ENCODE measurements at regions not wholly inside any gene's neighbourhood (a gene's known extent, or its start where the extent isn't known, plus 50 kb on each side); places are given as distances from the start of the nearest gene placed in this dataset.

DNA sequence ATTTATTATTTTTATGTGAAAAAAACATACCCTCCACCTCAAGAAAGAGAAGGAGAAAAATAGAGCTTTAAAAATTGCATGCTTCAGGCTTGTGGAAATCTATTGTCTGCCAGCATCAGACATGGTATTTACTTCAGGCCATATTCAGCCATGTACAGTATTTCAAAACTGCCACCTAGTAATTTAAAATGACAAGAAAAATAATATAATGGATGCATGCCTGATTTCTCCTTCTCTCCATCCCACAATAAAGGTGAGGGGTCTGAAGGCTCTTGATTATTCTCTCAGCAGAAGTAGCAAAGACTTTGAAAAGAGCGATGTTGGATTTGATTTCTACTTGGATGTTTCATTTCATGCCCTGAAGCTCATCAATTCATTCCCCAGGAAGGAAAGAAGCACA lies 250.7 kb downstream of the TBC1D4 start:
- Histone ChIP-seq H3K9ac (ENCODE audit: insufficient read depth, low read length) (no peak overlapping the region), H3K9me3 (ENCODE audit: control insufficient read depth, insufficient read depth, low read depth, low read length) (no peaks in the 10 kb centered on the region), H3K79me2 (ENCODE audit: control insufficient read depth, insufficient read depth, low read length) (no peaks in the 10 kb centered on the region), H4K20me1 (ENCODE audit: control insufficient read depth, extremely low read depth, insufficient read depth, low read length) (no peaks in the 10 kb centered on the region), H3K27ac (ENCODE audit: insufficient read depth, low read length) (no peak overlapping the region), H3K27me3 (ENCODE audit: control insufficient read depth, insufficient read depth, low read length) (no peaks in the 10 kb centered on the region), H2AFZ (ENCODE audit: low read length) (no peak overlapping the region), H3K36me3 (ENCODE audit: control insufficient read depth, insufficient read depth, low read length) (no peaks in the 10 kb centered on the region), H3K4me3 (replicated peaks in 1 of 4; ENCODE audit: control extremely low read depth in 1 of 4, insufficient read depth in 1 of 4, low read depth in 3 of 4, low read length in 4 of 4) (no peak overlapping the region), H3K4me2 (ENCODE audit: extremely low read depth, insufficient read depth, low read length) (no peak overlapping the region), H3K4me1 (ENCODE audit: control insufficient read depth, extremely low read depth, insufficient read depth, low read length) (no peaks in the 10 kb centered on the region)
- no peak for TF ChIP-seq EZH2 (IDR thresholded peaks at IDR 0.05; ENCODE audit: low read length, missing control alignments)
- TF ChIP-seq, protein P1, sequence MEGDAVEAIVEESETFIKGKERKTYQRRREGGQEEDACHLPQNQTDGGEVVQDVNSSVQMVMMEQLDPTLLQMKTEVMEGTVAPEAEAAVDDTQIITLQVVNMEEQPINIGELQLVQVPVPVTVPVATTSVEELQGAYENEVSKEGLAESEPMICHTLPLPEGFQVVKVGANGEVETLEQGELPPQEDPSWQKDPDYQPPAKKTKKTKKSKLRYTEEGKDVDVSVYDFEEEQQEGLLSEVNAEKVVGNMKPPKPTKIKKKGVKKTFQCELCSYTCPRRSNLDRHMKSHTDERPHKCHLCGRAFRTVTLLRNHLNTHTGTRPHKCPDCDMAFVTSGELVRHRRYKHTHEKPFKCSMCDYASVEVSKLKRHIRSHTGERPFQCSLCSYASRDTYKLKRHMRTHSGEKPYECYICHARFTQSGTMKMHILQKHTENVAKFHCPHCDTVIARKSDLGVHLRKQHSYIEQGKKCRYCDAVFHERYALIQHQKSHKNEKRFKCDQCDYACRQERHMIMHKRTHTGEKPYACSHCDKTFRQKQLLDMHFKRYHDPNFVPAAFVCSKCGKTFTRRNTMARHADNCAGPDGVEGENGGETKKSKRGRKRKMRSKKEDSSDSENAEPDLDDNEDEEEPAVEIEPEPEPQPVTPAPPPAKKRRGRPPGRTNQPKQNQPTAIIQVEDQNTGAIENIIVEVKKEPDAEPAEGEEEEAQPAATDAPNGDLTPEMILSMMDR (conservative IDR thresholded peaks at IDR 0.05 in 1 of 2, IDR thresholded peaks at IDR 0.05 in 1 of 2; ENCODE audit: low read depth in 1 of 2, low read length in 2 of 2) = no peak
- no peak for DNase-seq (ENCODE audit: low read depth in 2 of 2)

- Histone ChIP-seq H3K27ac (ENCODE audit: insufficient read depth, low read length) (no peak overlapping the region), H3K27me3 (ENCODE audit: control insufficient read depth, insufficient read depth, low read length) (no peaks in the 10 kb centered on the region), H3K79me2 (ENCODE audit: control insufficient read depth, insufficient read depth, low read length) (no peaks in the 10 kb centered on the region), H3K4me1 (ENCODE audit: control insufficient read depth, extremely low read depth, insufficient read depth, low read length) (no peaks in the 10 kb centered on the region), H3K36me3 (ENCODE audit: control insufficient read depth, insufficient read depth, low read length) (no peaks in the 10 kb centered on the region), H2AFZ (ENCODE audit: low read length) (no peak overlapping the region), H3K4me2 (ENCODE audit: extremely low read depth, insufficient read depth, low read length) (no peak overlapping the region), H3K9me3 (ENCODE audit: control insufficient read depth, insufficient read depth, low read depth, low read length) (no peaks in the 10 kb centered on the region), H4K20me1 (ENCODE audit: control insufficient read depth, extremely low read depth, insufficient read depth, low read length) (no peaks in the 10 kb centered on the region), H3K4me3 (replicated peaks in 1 of 4; ENCODE audit: control extremely low read depth in 1 of 4, insufficient read depth in 1 of 4, low read depth in 3 of 4, low read length in 4 of 4) (no peak overlapping the region), H3K9ac (ENCODE audit: insufficient read depth, low read length) (no peak overlapping the region)
- TF ChIP-seq, protein P1 (conservative IDR thresholded peaks at IDR 0.05 in 1 of 2, IDR thresholded peaks at IDR 0.05 in 1 of 2; ENCODE audit: low read depth in 1 of 2, low read length in 2 of 2) = no peak
- no peak for TF ChIP-seq EZH2 (IDR thresholded peaks at IDR 0.05; ENCODE audit: low read length, missing control alignments)
- DNase-seq (ENCODE audit: low read depth in 2 of 2) = peak; percentile 88 to 99
Measured at GRCh38 chr13:75226733-75227435, 255.1 kb downstream of the TBC1D4 start.

DNA sequence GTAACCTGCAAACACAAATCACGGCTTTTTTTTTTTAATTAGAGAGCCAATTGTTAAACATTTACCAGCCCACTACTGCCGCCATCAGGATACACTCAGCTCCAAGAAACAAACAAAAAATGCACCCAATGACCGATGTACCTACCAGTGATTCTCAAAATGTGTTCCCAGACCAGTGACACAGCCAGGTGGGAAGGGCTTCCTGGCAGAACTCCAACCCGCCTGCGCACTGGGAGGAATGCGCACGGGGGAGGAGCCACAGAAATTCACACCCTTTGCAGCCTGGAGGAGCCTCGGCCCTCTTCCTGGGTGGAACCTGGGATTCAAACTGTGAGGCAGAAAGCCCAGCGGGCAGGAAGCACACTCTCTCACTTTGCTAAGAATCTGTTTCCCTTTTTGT lies 255.9 kb downstream of the TBC1D4 start:
- DNase-seq (ENCODE audit: low read depth in 2 of 2) = peak in 1 of 2 donors; percentile 55
- TF ChIP-seq, protein P1 (conservative IDR thresholded peaks at IDR 0.05 in 1 of 2, IDR thresholded peaks at IDR 0.05 in 1 of 2; ENCODE audit: low read depth in 1 of 2, low read length in 2 of 2) = no peak
- TF ChIP-seq EZH2 (IDR thresholded peaks at IDR 0.05; ENCODE audit: low read length, missing control alignments) = no peak
- no peak overlapping the region for H3K27ac ChIP-seq (ENCODE audit: insufficient read depth, low read length)

More for the DNA sequence above, 255.9 kb downstream of the TBC1D4 start:
- Histone ChIP-seq H3K36me3 (ENCODE audit: control insufficient read depth, insufficient read depth, low read length) (no peaks in the 10 kb centered on the region), H3K79me2 (ENCODE audit: control insufficient read depth, insufficient read depth, low read length) (no peaks in the 10 kb centered on the region), H3K4me2 (ENCODE audit: extremely low read depth, insufficient read depth, low read length) (no peak overlapping the region), H3K9ac (ENCODE audit: insufficient read depth, low read length) (no peak overlapping the region), H4K20me1 (ENCODE audit: control insufficient read depth, extremely low read depth, insufficient read depth, low read length) (no peaks in the 10 kb centered on the region), H2AFZ (ENCODE audit: low read length) (no peak overlapping the region), H3K27me3 (ENCODE audit: control insufficient read depth, insufficient read depth, low read length) (no peaks in the 10 kb centered on the region), H3K9me3 (ENCODE audit: control insufficient read depth, insufficient read depth, low read depth, low read length) (no peaks in the 10 kb centered on the region), H3K4me1 (ENCODE audit: control insufficient read depth, extremely low read depth, insufficient read depth, low read length) (no peaks in the 10 kb centered on the region), H3K4me3 (replicated peaks in 1 of 4; ENCODE audit: control extremely low read depth in 1 of 4, insufficient read depth in 1 of 4, low read depth in 3 of 4, low read length in 4 of 4) (no peak overlapping the region)

Data from fibroblast of lung (primary cell).